HG03442 (cell line): ENCODE measurements at regions not wholly inside any gene's neighbourhood (a gene's known extent, or its start where the extent isn't known, plus 50 kb on each side); places are given as distances from the start of the nearest gene placed in this dataset.

ENCODE experiments used
- ATAC-seq: cut with Tn5 transposase; IDR thresholded peaks from one replicate; pipeline ENCODE4 v1.9.1; 2021; ENCODE audit warnings: mild to moderate bottlenecking, moderate library complexity; ENCODE audit not compliant: unreplicated experiment

- no peak for ATAC-seq
Measured at GRCh38 chr5:4212981-4213819, 617.6 kb downstream of the IRX1 start.

GRCh38 chr5:4215143-4215542 is 619.5 kb downstream of the IRX1 start:
- ATAC-seq = no peak

- ATAC-seq = no peak
Measured at GRCh38 chr5:4216142-4216541, 620.5 kb downstream of the IRX1 start.

GRCh38 chr5:4220016-4220415 is 624.4 kb downstream of the IRX1 start:
- ATAC-seq = no peak

- ATAC-seq = no peak
Measured at GRCh38 chr5:4221048-4221447, 625.4 kb downstream of the IRX1 start.

GRCh38 chr5:4222147-4222546 is 626.5 kb downstream of the IRX1 start:
- ATAC-seq = no peak

- ATAC-seq = no peak
Measured at GRCh38 chr5:4222821-4223220, 627.2 kb downstream of the IRX1 start.

GRCh38 chr5:4225741-4226140 is 630.1 kb downstream of the IRX1 start:
- ATAC-seq = no peak

- no peak for ATAC-seq
Measured at GRCh38 chr5:4226565-4226964, 630.9 kb downstream of the IRX1 start.

- no peak for ATAC-seq
Measured at GRCh38 chr5:4228708-4229107, 633.1 kb downstream of the IRX1 start.

- ATAC-seq = no peak
Measured at GRCh38 chr5:4229414-4230292, 634.0 kb downstream of the IRX1 start.

GRCh38 chr5:4230471-4230785 is 634.8 kb downstream of the IRX1 start:
- no peak for ATAC-seq

- ATAC-seq = no peak
Measured at GRCh38 chr5:4230786-4231641, 635.4 kb downstream of the IRX1 start.

- ATAC-seq = no peak
Measured at GRCh38 chr5:4232084-4232483, 636.5 kb downstream of the IRX1 start.

GRCh38 chr5:4233671-4234070 is 638.0 kb downstream of the IRX1 start:
- no peak for ATAC-seq

GRCh38 chr5:4243479-4244264 is 648.0 kb downstream of the IRX1 start:
- ATAC-seq = no peak

- no peak for ATAC-seq
Measured at GRCh38 chr5:4244306-4244705, 648.7 kb downstream of the IRX1 start.

- no peak for ATAC-seq
Measured at GRCh38 chr5:4245076-4245475, 649.4 kb downstream of the IRX1 start.

- ATAC-seq = no peak
Measured at GRCh38 chr5:4245511-4245910, 649.9 kb downstream of the IRX1 start.

- ATAC-seq = no peak
Measured at GRCh38 chr5:4246447-4246846, 650.8 kb downstream of the IRX1 start.
